GM12892 (cell line): ENCODE measurements at regions not wholly inside any gene's neighbourhood (a gene's known extent, or its start where the extent isn't known, plus 50 kb on each side); places are given as distances from the start of the nearest gene placed in this dataset.

ENCODE experiments used
- POLR2AphosphoS5 ChIP-seq: IDR thresholded peaks from 2 replicates; pipeline ENCODE4 v1.6.1; 2011; ENCODE audit warnings: low read depth, low read length, control low read depth
- TAF1 ChIP-seq: IDR thresholded peaks from 2 replicates; pipeline ENCODE4 v1.6.1; 2011; ENCODE audit warnings: low read depth, mild to moderate bottlenecking, control low read depth, low read length, borderline replicate concordance

- TF ChIP-seq POLR2AphosphoS5 (no peak), TAF1 (no peak)
Observed at GRCh38 chr6:21771626-21772320, 178.2 kb downstream of the SOX4 start.
